ENCODE measurements at regions not wholly inside any gene's neighbourhood (a gene's known extent, or its start where the extent isn't known, plus 50 kb on each side); places are given as distances from the start of the nearest gene placed in this dataset.

DNA sequence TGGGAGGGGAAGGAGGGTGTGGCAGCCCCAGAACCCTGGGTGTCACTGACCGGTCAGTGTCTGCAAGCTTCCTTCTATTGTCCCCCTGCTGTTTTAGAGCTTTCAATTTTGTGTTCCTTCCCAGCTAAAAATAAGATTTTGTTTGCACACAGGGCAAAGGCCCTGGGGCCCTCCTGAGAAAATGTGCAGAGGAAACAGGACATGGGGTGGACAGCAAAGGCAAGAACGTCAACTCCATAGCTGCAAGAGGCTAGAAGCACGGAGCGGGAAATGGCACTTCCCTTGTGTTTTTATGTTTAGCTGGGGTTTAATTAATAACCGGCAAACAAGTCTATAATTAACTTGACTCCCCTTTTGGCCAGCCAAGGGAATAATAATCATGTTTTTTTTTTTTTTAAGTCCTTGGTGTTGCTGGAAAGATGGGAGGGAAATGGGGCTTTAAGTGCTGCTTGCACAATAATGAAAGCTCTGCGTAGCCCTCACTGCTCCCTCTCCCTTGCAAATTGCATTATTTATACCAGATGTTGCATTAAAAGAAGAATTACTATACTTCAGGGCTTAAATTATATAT, 261.4 kb upstream of the USP24 start:
- peaks cover 0 to 19% (median 3%) of the 10 kb centered on the region in 5 donors for H3K4me1 ChIP-seq (ENCODE audit: control insufficient read depth in 5 of 5, insufficient read depth in 5 of 5, low read length in 5 of 5)
- no peak overlapping the region for H3K27ac ChIP-seq (ENCODE audit: low read depth in 1 of 2, low read length in 1 of 2)
- WGBS, 2 donors: 53 to 54% methylated on average over 6 of the region's 6 CpGs
- H3K27me3 ChIP-seq (ENCODE audit: control insufficient read depth in 3 of 3, insufficient read depth in 3 of 3, low read length in 2 of 3): no peaks in the 10 kb centered on the region
- H3K9ac ChIP-seq (ENCODE audit: insufficient read depth in 1 of 2, low read length in 2 of 2): no peak overlapping the region
- DNase-seq (peak; percentile 39 to 90 (median 74)), ATAC-seq (ENCODE audit: insufficient read depth, low FRiP score) (no peak)
- H3K36me3 ChIP-seq (ENCODE audit: control insufficient read depth in 4 of 4, insufficient read depth in 4 of 4, low read length in 4 of 4): no peaks in the 10 kb centered on the region
- TF ChIP-seq, protein P1, sequence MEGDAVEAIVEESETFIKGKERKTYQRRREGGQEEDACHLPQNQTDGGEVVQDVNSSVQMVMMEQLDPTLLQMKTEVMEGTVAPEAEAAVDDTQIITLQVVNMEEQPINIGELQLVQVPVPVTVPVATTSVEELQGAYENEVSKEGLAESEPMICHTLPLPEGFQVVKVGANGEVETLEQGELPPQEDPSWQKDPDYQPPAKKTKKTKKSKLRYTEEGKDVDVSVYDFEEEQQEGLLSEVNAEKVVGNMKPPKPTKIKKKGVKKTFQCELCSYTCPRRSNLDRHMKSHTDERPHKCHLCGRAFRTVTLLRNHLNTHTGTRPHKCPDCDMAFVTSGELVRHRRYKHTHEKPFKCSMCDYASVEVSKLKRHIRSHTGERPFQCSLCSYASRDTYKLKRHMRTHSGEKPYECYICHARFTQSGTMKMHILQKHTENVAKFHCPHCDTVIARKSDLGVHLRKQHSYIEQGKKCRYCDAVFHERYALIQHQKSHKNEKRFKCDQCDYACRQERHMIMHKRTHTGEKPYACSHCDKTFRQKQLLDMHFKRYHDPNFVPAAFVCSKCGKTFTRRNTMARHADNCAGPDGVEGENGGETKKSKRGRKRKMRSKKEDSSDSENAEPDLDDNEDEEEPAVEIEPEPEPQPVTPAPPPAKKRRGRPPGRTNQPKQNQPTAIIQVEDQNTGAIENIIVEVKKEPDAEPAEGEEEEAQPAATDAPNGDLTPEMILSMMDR (IDR thresholded peaks at IDR 0.05; ENCODE audit: control extremely low read depth, extremely low read depth): no peak
- H3K4me3 ChIP-seq: no peak overlapping the region
- no peaks in the 10 kb centered on the region for H3K9me3 ChIP-seq (ENCODE audit: control insufficient read depth in 4 of 4, insufficient read depth in 3 of 4, low read length in 3 of 4)

DNA sequence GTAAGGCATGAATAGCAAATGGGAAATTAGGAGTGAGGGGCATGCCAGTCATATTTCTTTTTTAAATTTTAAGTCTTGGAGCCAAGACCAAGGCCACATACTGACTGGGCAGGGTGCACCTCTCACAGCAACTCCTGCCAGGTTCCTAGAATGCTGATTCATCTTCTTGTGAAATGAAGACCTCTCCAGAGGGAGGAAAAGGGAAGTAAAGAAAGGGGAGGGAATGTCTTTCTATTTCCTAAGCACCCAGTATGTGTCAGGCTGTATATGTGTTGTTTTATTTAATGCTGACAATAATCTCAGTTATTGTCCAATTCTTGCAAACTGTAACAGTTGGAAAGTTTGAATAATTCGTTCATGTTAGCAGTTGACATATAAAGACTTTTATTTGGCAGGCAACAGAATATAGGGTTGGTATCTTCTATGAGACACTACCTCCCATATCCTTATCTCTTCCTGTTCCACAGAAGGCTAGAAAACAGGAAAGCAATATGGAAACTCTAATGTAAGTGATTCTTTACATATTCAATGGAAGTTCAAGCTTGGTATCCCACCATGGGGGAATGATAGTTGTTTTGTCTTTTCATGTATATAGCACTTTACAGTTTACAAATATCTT, 259.1 kb upstream of the USP24 start:
- 13 to 43% methylated on average over 1 of the region's 1 CpG for WGBS, 2 donors
- DNase-seq (peak in 2 of 3 donors; percentile 11 to 46), ATAC-seq (ENCODE audit: insufficient read depth, low FRiP score) (peak; percentile 54)
- Histone ChIP-seq H3K4me1 (ENCODE audit: control insufficient read depth in 5 of 5, insufficient read depth in 5 of 5, low read length in 5 of 5) (peaks cover 0 to 19% (median 3%) of the 10 kb centered on the region in 5 donors), H3K9me3 (ENCODE audit: control insufficient read depth in 4 of 4, insufficient read depth in 3 of 4, low read length in 3 of 4) (no peaks in the 10 kb centered on the region), H3K9ac (ENCODE audit: insufficient read depth in 1 of 2, low read length in 2 of 2) (no peak overlapping the region), H3K36me3 (ENCODE audit: control insufficient read depth in 4 of 4, insufficient read depth in 4 of 4, low read length in 4 of 4) (no peaks in the 10 kb centered on the region), H3K27me3 (ENCODE audit: control insufficient read depth in 3 of 3, insufficient read depth in 3 of 3, low read length in 2 of 3) (no peaks in the 10 kb centered on the region), H3K27ac (ENCODE audit: low read depth in 1 of 2, low read length in 1 of 2) (no peak overlapping the region), H3K4me3 (no peak overlapping the region)
- TF ChIP-seq, protein P1 (IDR thresholded peaks at IDR 0.05; ENCODE audit: control extremely low read depth, extremely low read depth): no peak

DNA sequence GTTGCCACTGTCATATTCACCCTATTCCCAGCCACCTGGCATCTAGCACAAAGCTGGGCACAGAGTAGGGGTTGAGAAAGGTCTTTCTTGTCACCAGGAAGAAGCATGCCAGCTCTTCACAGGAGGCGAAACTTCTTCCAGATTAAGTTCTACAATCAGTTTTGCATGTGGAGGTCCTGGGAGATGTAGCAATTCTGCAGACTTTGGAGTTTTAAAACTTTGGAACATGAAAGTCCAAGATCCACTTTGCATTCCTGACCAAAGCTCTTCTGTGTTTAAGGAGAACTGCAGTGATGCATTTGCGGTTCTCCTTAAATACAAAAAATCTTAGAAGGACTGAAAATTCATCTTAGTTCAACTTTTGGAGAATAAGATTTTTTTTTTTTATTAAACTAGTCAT, 258.5 kb upstream of the USP24 start:
- H3K4me1 ChIP-seq (ENCODE audit: control insufficient read depth in 5 of 5, insufficient read depth in 5 of 5, low read length in 5 of 5): peaks cover 0 to 20% (median 3%) of the 10 kb centered on the region in 5 donors
- no peak overlapping the region for H3K9ac ChIP-seq (ENCODE audit: insufficient read depth in 1 of 2, low read length in 2 of 2)
- no peak overlapping the region for H3K4me3 ChIP-seq
- TF ChIP-seq, protein P1 (IDR thresholded peaks at IDR 0.05; ENCODE audit: control extremely low read depth, extremely low read depth): no peak
- DNase-seq (no peak), ATAC-seq (ENCODE audit: insufficient read depth, low FRiP score) (no peak)
- no peaks in the 10 kb centered on the region for H3K27me3 ChIP-seq (ENCODE audit: control insufficient read depth in 3 of 3, insufficient read depth in 3 of 3, low read length in 2 of 3)
- H3K9me3 ChIP-seq (ENCODE audit: control insufficient read depth in 4 of 4, insufficient read depth in 3 of 4, low read length in 3 of 4): no peaks in the 10 kb centered on the region
- WGBS, 2 donors: 76 to 95% methylated on average over 2 of the region's 2 CpGs
- H3K27ac ChIP-seq (ENCODE audit: low read depth in 1 of 2, low read length in 1 of 2): no peak overlapping the region
- H3K36me3 ChIP-seq (ENCODE audit: control insufficient read depth in 4 of 4, insufficient read depth in 4 of 4, low read length in 4 of 4): no peaks in the 10 kb centered on the region
